Astrocyte (in vitro differentiated cells and primary cell): ENCODE measurements at regions not wholly inside any gene's neighbourhood (a gene's known extent, or its start where the extent isn't known, plus 50 kb on each side); places are given as distances from the start of the nearest gene placed in this dataset.
"Not testable (repeated sequence)": the region's sequence is repeated elsewhere in the genome, so short reads cannot be mapped to it uniquely, and the experiment has no call there.

Experiments
- DNase-seq: peaks from one replicate; pipeline ENCODE4 v3.0.0-alpha.2; 2010; ENCODE audit warnings: low read depth
- FAIRE-seq: peaks from 2 replicates; lab custom pipeline; 2011; peaks lifted over from hg19 to GRCh38; lab: Jason Lieb, UNC
- H2AFZ ChIP-seq: 2 replicates; pipeline ENCODE4 v1.6.0; 2012; ENCODE audit warnings: low read depth, low read length, inconsistent platforms
- H3K27ac ChIP-seq: 2 replicates; pipeline ENCODE4 v1.5.1; 2011; ENCODE audit warnings: low read depth, low read length, inconsistent platforms
- H3K27me3 ChIP-seq: 2 replicates; pipeline ENCODE4 v1.6.0; 2011; ENCODE audit warnings: low read length, inconsistent platforms; ENCODE audit not compliant: insufficient read depth
- H3K36me3 ChIP-seq: 2 replicates; pipeline ENCODE4 v1.5.1; 2011; ENCODE audit warnings: low read length, inconsistent platforms; ENCODE audit not compliant: insufficient read depth
- H3K4me1 ChIP-seq: 2 replicates; pipeline ENCODE4 v1.5.1; 2011; ENCODE audit warnings: low read length, inconsistent platforms; ENCODE audit not compliant: insufficient read depth
- H3K4me2 ChIP-seq: 2 replicates; pipeline ENCODE4 v1.6.0; 2012; ENCODE audit warnings: low read length, inconsistent platforms
- H3K4me3 ChIP-seq: 2 replicates; pipeline ENCODE4 v1.5.1; 2011; ENCODE audit warnings: low read depth, mild to moderate bottlenecking, low read length, inconsistent platforms; ENCODE audit not compliant: insufficient read depth
- H3K79me2 ChIP-seq: 2 replicates; pipeline ENCODE4 v1.6.0; 2012; ENCODE audit warnings: mild to moderate bottlenecking, low read length, inconsistent platforms; ENCODE audit not compliant: insufficient read depth
- H3K9ac ChIP-seq: 2 replicates; pipeline ENCODE4 v1.6.0; 2012; ENCODE audit warnings: mild to moderate bottlenecking, low read length, inconsistent platforms
- H3K9me3 ChIP-seq: 2 replicates; pipeline ENCODE4 v1.5.1; 2012; ENCODE audit warnings: low read depth, mild to moderate bottlenecking, low read length, inconsistent platforms; ENCODE audit not compliant: insufficient read depth
- H4K20me1 ChIP-seq: 2 replicates; pipeline ENCODE4 v1.6.0; 2012; ENCODE audit warnings: low read length, inconsistent platforms; ENCODE audit not compliant: insufficient read depth
- H3K27ac Mint-ChIP-seq: one replicate; pipeline ENCODE4 v1.8.0; 2021; ENCODE audit warnings: mild to moderate bottlenecking, mixed read lengths; ENCODE audit not compliant: unreplicated experiment
- H3K27me3 Mint-ChIP-seq: one replicate; pipeline ENCODE4 v1.8.0; 2021; ENCODE audit warnings: low read depth, mixed read lengths; ENCODE audit not compliant: unreplicated experiment
- H3K36me3 Mint-ChIP-seq: one replicate; pipeline ENCODE4 v1.8.0; 2021; ENCODE audit warnings: low read depth, mixed read lengths; ENCODE audit not compliant: unreplicated experiment
- H3K4me1 Mint-ChIP-seq: one replicate; pipeline ENCODE4 v1.8.0; 2021; ENCODE audit warnings: low read depth, mixed read lengths; ENCODE audit not compliant: unreplicated experiment
- H3K4me3 Mint-ChIP-seq: one replicate; pipeline ENCODE4 v1.8.0; 2021; ENCODE audit warnings: mild to moderate bottlenecking, moderate library complexity, mixed read lengths; ENCODE audit not compliant: unreplicated experiment
- H3K9me3 Mint-ChIP-seq: one replicate; pipeline ENCODE4 v1.8.0; 2021; ENCODE audit warnings: mild to moderate bottlenecking, mixed read lengths; ENCODE audit not compliant: unreplicated experiment
- EZH2 ChIP-seq: IDR thresholded peaks from 2 replicates; pipeline ENCODE4 v1.6.1; 2012; ENCODE audit warnings: mild to moderate bottlenecking, low read length, inconsistent platforms; ENCODE audit not compliant: insufficient read depth
- TF ChIP-seq, protein P1 (sequence below): IDR thresholded peaks from 2 replicates; pipeline ENCODE4 v1.5.1; 2011; ENCODE audit warnings: low read depth, mild to moderate bottlenecking, inconsistent platforms, low read length, moderate library complexity; ENCODE audit not compliant: insufficient read depth

GRCh38 chr6:86730772-86731171, 206.6 kb upstream of the HTR1E start:
- not testable (repeated sequence) for H3K4me3 Mint-ChIP-seq, H3K4me1 Mint-ChIP-seq, H3K27ac ChIP-seq, H3K4me1 ChIP-seq, FAIRE-seq, H3K9me3 ChIP-seq, DNase-seq, H3K27ac Mint-ChIP-seq, H3K9ac ChIP-seq, H3K79me2 ChIP-seq, H3K27me3 ChIP-seq, H3K36me3 Mint-ChIP-seq, H2AFZ ChIP-seq, H3K4me2 ChIP-seq, H4K20me1 ChIP-seq, H3K27me3 Mint-ChIP-seq, H3K36me3 ChIP-seq, H3K4me3 ChIP-seq
- peaks cover 18% of the 10 kb centered on the region for H3K9me3 Mint-ChIP-seq

GRCh38 chr6:86730216-86730615, 207.1 kb upstream of the HTR1E start:
- no peaks in the 10 kb centered on the region for H4K20me1 ChIP-seq
- no peaks in the 10 kb centered on the region for H3K36me3 ChIP-seq
- H3K79me2 ChIP-seq: no peaks in the 10 kb centered on the region
- H2AFZ ChIP-seq: no peak overlapping the region
- DNase-seq: no peak
- FAIRE-seq: no peak
- Mint-ChIP-seq H3K4me1 (peaks cover 5% of the 10 kb centered on the region), H3K9me3 (peaks cover 17% of the 10 kb centered on the region), H3K4me3 (no peak overlapping the region), H3K36me3 (no peaks in the 10 kb centered on the region), H3K27ac (no peak overlapping the region), H3K27me3 (no peaks in the 10 kb centered on the region)
- H3K27ac ChIP-seq: no peak overlapping the region
- H3K4me1 ChIP-seq: no peaks in the 10 kb centered on the region
- no peak overlapping the region for H3K9ac ChIP-seq
- no peak overlapping the region for H3K4me3 ChIP-seq
- H3K9me3 ChIP-seq: peaks cover 6% of the 10 kb centered on the region
- no peak for TF ChIP-seq EZH2
- no peak overlapping the region for H3K4me2 ChIP-seq
- H3K27me3 ChIP-seq: no peaks in the 10 kb centered on the region

DNA sequence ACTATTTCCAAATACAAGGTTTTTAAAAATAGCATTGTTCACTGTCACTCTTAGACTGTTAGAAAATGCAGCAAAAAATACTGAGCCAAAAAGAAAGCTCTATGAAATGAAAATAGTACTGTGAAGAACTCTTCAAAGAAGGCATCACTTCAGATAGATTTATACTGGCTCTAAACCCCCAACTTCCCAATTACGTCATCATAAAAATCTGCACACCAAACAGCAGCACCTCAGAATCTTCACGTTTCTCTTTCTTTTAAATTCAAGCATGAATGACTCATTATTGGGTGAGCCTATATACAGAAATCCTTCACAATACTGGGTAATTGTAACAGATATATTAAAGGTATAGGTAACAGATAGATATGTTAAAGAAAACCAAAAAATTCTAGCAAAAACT, 208.4 kb upstream of the HTR1E start:
- Histone ChIP-seq H3K4me2 (no peak overlapping the region), H4K20me1 (no peaks in the 10 kb centered on the region), H3K9ac (no peak overlapping the region), H2AFZ (no peak overlapping the region), H3K4me1 (no peaks in the 10 kb centered on the region), H3K9me3 (peaks cover 6% of the 10 kb centered on the region), H3K4me3 (no peak overlapping the region), H3K27ac (no peak overlapping the region), H3K36me3 (no peaks in the 10 kb centered on the region), H3K27me3 (no peaks in the 10 kb centered on the region), H3K79me2 (no peaks in the 10 kb centered on the region)
- FAIRE-seq (no peak), DNase-seq (no peak)
- H3K27me3 Mint-ChIP-seq: no peaks in the 10 kb centered on the region
- TF ChIP-seq EZH2: no peak
- TF ChIP-seq, protein P1, sequence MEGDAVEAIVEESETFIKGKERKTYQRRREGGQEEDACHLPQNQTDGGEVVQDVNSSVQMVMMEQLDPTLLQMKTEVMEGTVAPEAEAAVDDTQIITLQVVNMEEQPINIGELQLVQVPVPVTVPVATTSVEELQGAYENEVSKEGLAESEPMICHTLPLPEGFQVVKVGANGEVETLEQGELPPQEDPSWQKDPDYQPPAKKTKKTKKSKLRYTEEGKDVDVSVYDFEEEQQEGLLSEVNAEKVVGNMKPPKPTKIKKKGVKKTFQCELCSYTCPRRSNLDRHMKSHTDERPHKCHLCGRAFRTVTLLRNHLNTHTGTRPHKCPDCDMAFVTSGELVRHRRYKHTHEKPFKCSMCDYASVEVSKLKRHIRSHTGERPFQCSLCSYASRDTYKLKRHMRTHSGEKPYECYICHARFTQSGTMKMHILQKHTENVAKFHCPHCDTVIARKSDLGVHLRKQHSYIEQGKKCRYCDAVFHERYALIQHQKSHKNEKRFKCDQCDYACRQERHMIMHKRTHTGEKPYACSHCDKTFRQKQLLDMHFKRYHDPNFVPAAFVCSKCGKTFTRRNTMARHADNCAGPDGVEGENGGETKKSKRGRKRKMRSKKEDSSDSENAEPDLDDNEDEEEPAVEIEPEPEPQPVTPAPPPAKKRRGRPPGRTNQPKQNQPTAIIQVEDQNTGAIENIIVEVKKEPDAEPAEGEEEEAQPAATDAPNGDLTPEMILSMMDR: no peak
- peaks cover 16% of the 10 kb centered on the region for H3K9me3 Mint-ChIP-seq
- no peak overlapping the region for H3K4me3 Mint-ChIP-seq
- peaks cover 15% of the 10 kb centered on the region for H3K4me1 Mint-ChIP-seq
- H3K36me3 Mint-ChIP-seq: no peaks in the 10 kb centered on the region
- H3K27ac Mint-ChIP-seq: no peak overlapping the region
